ENCODE measurements at regions not wholly inside any gene's neighbourhood (a gene's known extent, or its start where the extent isn't known, plus 50 kb on each side); places are given as distances from the start of the nearest gene placed in this dataset.
A peak's percentile ranks its signal among the peaks of the same experiment; 100 is the strongest.
"Not testable (repeated sequence)": the region's sequence is repeated elsewhere in the genome, so short reads cannot be mapped to it uniquely, and the experiment has no call there.

- no CpG with 5 or more reads among the region's 48 CpGs for WGBS (ENCODE audit: extremely low coverage, insufficient coverage, low lambda C conversion rate)
- H3K9ac ChIP-seq (ENCODE audit: low read length): peak overlapping the region; percentile 56
- DNase-seq: peak; percentile 85
Observed at GRCh38 chr18:10131460-10132395, 217.9 kb downstream of the VAPA start.

GRCh38 chr18:10133516-10133915 is 219.7 kb downstream of the VAPA start:
- H3K4me1 ChIP-seq (ENCODE audit: control insufficient read depth, low read depth, low read length): peaks cover 14% of the 10 kb centered on the region
- no peak overlapping the region for H2BK15ac ChIP-seq (replicated peaks; ENCODE audit: low read depth)
- no peaks in the 10 kb centered on the region for H3K79me1 ChIP-seq (ENCODE audit: low read length)
- no peak for DNase-seq
- no peak overlapping the region for H2BK5ac ChIP-seq (ENCODE audit: low read length)
- no peak overlapping the region for H3K56ac ChIP-seq (ENCODE audit: low read length)
- no CpG with 5 or more reads among the region's 2 CpGs for WGBS (ENCODE audit: extremely low coverage, insufficient coverage, low lambda C conversion rate)
- H3K27me3 ChIP-seq (ENCODE audit: insufficient read depth, low read length, poor library complexity): no peaks in the 10 kb centered on the region
- H3K36me3 ChIP-seq (ENCODE audit: control insufficient read depth, insufficient read depth, low read length): no peaks in the 10 kb centered on the region
- H3K4ac ChIP-seq (ENCODE audit: low read depth, low read length): no peak overlapping the region
- no peak overlapping the region for H3K4me2 ChIP-seq (ENCODE audit: low read length)
- peak overlapping the region; percentile 2 for H2AK5ac ChIP-seq (ENCODE audit: low read length)
- peak overlapping the region; percentile 18 for H3K23ac ChIP-seq (ENCODE audit: low read length)
- H4K5ac ChIP-seq (ENCODE audit: low read length): no peak overlapping the region
- no peak overlapping the region for H3K4me3 ChIP-seq (ENCODE audit: low read length)
- H3K18ac ChIP-seq (ENCODE audit: low read length): no peak overlapping the region
- no peak overlapping the region for H3K27ac ChIP-seq (ENCODE audit: low read depth, low read length)
- no peaks in the 10 kb centered on the region for H3K79me2 ChIP-seq (ENCODE audit: control insufficient read depth, insufficient read depth, low read length)
- peak overlapping the region; percentile 84 for H2BK120ac ChIP-seq (ENCODE audit: low read depth, low read length)
- no peak overlapping the region for H4K8ac ChIP-seq (ENCODE audit: low read depth, low read length)
- no peak overlapping the region for H3K9ac ChIP-seq (ENCODE audit: low read length)

More at GRCh38 chr18:10131460-10132395, 217.9 kb downstream of the VAPA start:
- Histone ChIP-seq H3K79me2 (ENCODE audit: control insufficient read depth, insufficient read depth, low read length) (no peaks in the 10 kb centered on the region), H3K79me1 (ENCODE audit: low read length) (no peaks in the 10 kb centered on the region), H3K27me3 (ENCODE audit: insufficient read depth, low read length, poor library complexity) (no peaks in the 10 kb centered on the region), H3K56ac (ENCODE audit: low read length) (peak overlapping the region; percentile 83), H3K4me2 (ENCODE audit: low read length) (peak overlapping the region; percentile 66), H3K4me1 (ENCODE audit: control insufficient read depth, low read depth, low read length) (peaks cover 14% of the 10 kb centered on the region), H4K8ac (ENCODE audit: low read depth, low read length) (no peak overlapping the region), H3K18ac (ENCODE audit: low read length) (peak overlapping the region; percentile 52), H3K36me3 (ENCODE audit: control insufficient read depth, insufficient read depth, low read length) (no peaks in the 10 kb centered on the region), H2BK120ac (ENCODE audit: low read depth, low read length) (peak overlapping the region; percentile 63), H2BK15ac (replicated peaks; ENCODE audit: low read depth) (peak overlapping the region; percentile 20), H2AK5ac (ENCODE audit: low read length) (no peak overlapping the region), H3K4ac (ENCODE audit: low read depth, low read length) (peak overlapping the region; percentile 56), H4K5ac (ENCODE audit: low read length) (peak overlapping the region; percentile 2), H3K4me3 (ENCODE audit: low read length) (no peak overlapping the region), H2BK5ac (ENCODE audit: low read length) (peak overlapping the region; percentile 68), H3K27ac (ENCODE audit: low read depth, low read length) (peak overlapping the region; percentile 19), H3K23ac (ENCODE audit: low read length) (no peak overlapping the region)

- H3K23ac ChIP-seq (ENCODE audit: low read length): no peak overlapping the region
- H3K79me2 ChIP-seq (ENCODE audit: control insufficient read depth, insufficient read depth, low read length): no peaks in the 10 kb centered on the region
- H3K4ac ChIP-seq (ENCODE audit: low read depth, low read length): no peak overlapping the region
- no peak overlapping the region for H2BK5ac ChIP-seq (ENCODE audit: low read length)
- peaks cover 9% of the 10 kb centered on the region for H3K4me1 ChIP-seq (ENCODE audit: control insufficient read depth, low read depth, low read length)
- H2BK15ac ChIP-seq (replicated peaks; ENCODE audit: low read depth): no peak overlapping the region
- no peak overlapping the region for H3K4me2 ChIP-seq (ENCODE audit: low read length)
- no peak overlapping the region for H4K5ac ChIP-seq (ENCODE audit: low read length)
- no peaks in the 10 kb centered on the region for H3K36me3 ChIP-seq (ENCODE audit: control insufficient read depth, insufficient read depth, low read length)
- DNase-seq: no peak
- no CpG with 5 or more reads among the region's 14 CpGs for WGBS (ENCODE audit: extremely low coverage, insufficient coverage, low lambda C conversion rate)
- no peaks in the 10 kb centered on the region for H3K79me1 ChIP-seq (ENCODE audit: low read length)
- peak overlapping the region; percentile 84 for H2BK120ac ChIP-seq (ENCODE audit: low read depth, low read length)
- peak overlapping the region; percentile 4 for H3K18ac ChIP-seq (ENCODE audit: low read length)
- H3K4me3 ChIP-seq (ENCODE audit: low read length): no peak overlapping the region
- H4K8ac ChIP-seq (ENCODE audit: low read depth, low read length): no peak overlapping the region
- no peak overlapping the region for H3K56ac ChIP-seq (ENCODE audit: low read length)
- H3K27ac ChIP-seq (ENCODE audit: low read depth, low read length): no peak overlapping the region
- no peak overlapping the region for H2AK5ac ChIP-seq (ENCODE audit: low read length)
- no peaks in the 10 kb centered on the region for H3K27me3 ChIP-seq (ENCODE audit: insufficient read depth, low read length, poor library complexity)
- no peak overlapping the region for H3K9ac ChIP-seq (ENCODE audit: low read length)
Observed at GRCh38 chr18:10134204-10134603, 220.4 kb downstream of the VAPA start.

- WGBS (ENCODE audit: extremely low coverage, insufficient coverage, low lambda C conversion rate): no CpG with 5 or more reads among the region's 3 CpGs
Observed at GRCh38 chr18:10134749-10135148, 220.9 kb downstream of the VAPA start.

GRCh38 chr18:10135302-10135926 is 221.6 kb downstream of the VAPA start:
- Histone ChIP-seq H3K79me2 (ENCODE audit: control insufficient read depth, insufficient read depth, low read length) (no peaks in the 10 kb centered on the region), H2BK5ac (ENCODE audit: low read length) (no peak overlapping the region), H2AK5ac (ENCODE audit: low read length) (no peak overlapping the region), H3K4ac (ENCODE audit: low read depth, low read length) (no peak overlapping the region), H2BK15ac (replicated peaks; ENCODE audit: low read depth) (no peak overlapping the region), H3K4me2 (ENCODE audit: low read length) (no peak overlapping the region), H3K9ac (ENCODE audit: low read length) (no peak overlapping the region), H3K56ac (ENCODE audit: low read length) (no peak overlapping the region), H4K8ac (ENCODE audit: low read depth, low read length) (no peak overlapping the region), H3K18ac (ENCODE audit: low read length) (no peak overlapping the region), H3K79me1 (ENCODE audit: low read length) (no peaks in the 10 kb centered on the region), H3K4me1 (ENCODE audit: control insufficient read depth, low read depth, low read length) (peaks cover 8% of the 10 kb centered on the region), H2BK120ac (ENCODE audit: low read depth, low read length) (no peak overlapping the region), H3K27ac (ENCODE audit: low read depth, low read length) (no peak overlapping the region), H3K23ac (ENCODE audit: low read length) (no peak overlapping the region), H4K5ac (ENCODE audit: low read length) (no peak overlapping the region), H3K36me3 (ENCODE audit: control insufficient read depth, insufficient read depth, low read length) (no peaks in the 10 kb centered on the region), H3K27me3 (ENCODE audit: insufficient read depth, low read length, poor library complexity) (no peaks in the 10 kb centered on the region), H3K4me3 (ENCODE audit: low read length) (no peak overlapping the region)
- WGBS (ENCODE audit: extremely low coverage, insufficient coverage, low lambda C conversion rate): no CpG with 5 or more reads among the region's 3 CpGs
- no peak for DNase-seq

More at GRCh38 chr18:10134749-10135148, 220.9 kb downstream of the VAPA start:
- not testable (repeated sequence) for H2BK5ac ChIP-seq (ENCODE audit: low read length); H3K9ac ChIP-seq (ENCODE audit: low read length); H4K5ac ChIP-seq (ENCODE audit: low read length); H2BK120ac ChIP-seq (ENCODE audit: low read depth, low read length); H3K27ac ChIP-seq (ENCODE audit: low read depth, low read length); H4K8ac ChIP-seq (ENCODE audit: low read depth, low read length); H3K4me1 ChIP-seq (ENCODE audit: control insufficient read depth, low read depth, low read length); DNase-seq; H2AK5ac ChIP-seq (ENCODE audit: low read length); H3K18ac ChIP-seq (ENCODE audit: low read length); H3K79me1 ChIP-seq (ENCODE audit: low read length); H3K56ac ChIP-seq (ENCODE audit: low read length); H3K4me2 ChIP-seq (ENCODE audit: low read length); H3K4ac ChIP-seq (ENCODE audit: low read depth, low read length); H3K36me3 ChIP-seq (ENCODE audit: control insufficient read depth, insufficient read depth, low read length); H3K79me2 ChIP-seq (ENCODE audit: control insufficient read depth, insufficient read depth, low read length); H3K23ac ChIP-seq (ENCODE audit: low read length); H3K4me3 ChIP-seq (ENCODE audit: low read length); H2BK15ac ChIP-seq (replicated peaks; ENCODE audit: low read depth); H3K27me3 ChIP-seq (ENCODE audit: insufficient read depth, low read length, poor library complexity)

Data from mesendoderm (in vitro differentiated cells).